ENCODE measurements at regions not wholly inside any gene's neighbourhood (a gene's known extent, or its start where the extent isn't known, plus 50 kb on each side); places are given as distances from the start of the nearest gene placed in this dataset.

- H3K4me2 ChIP-seq = no peak overlapping the region
- DNase-seq = no peak
- no peak overlapping the region for H2AFZ ChIP-seq (ENCODE audit: low read depth)
- H3K9me3 ChIP-seq = no peaks in the 10 kb centered on the region
- no peaks in the 10 kb centered on the region for H3K36me3 ChIP-seq (replicated peaks in 1 of 2; ENCODE audit: control insufficient read depth in 1 of 2, insufficient read depth in 2 of 2, low read length in 1 of 2)
- POLR2A ChIA-PET = no interaction called here
- TF ChIP-seq RAD21 (IDR thresholded peaks at IDR 0.05; ENCODE audit: low read length) = no peak
- H3K79me2 ChIP-seq (ENCODE audit: insufficient read depth) = no peaks in the 10 kb centered on the region
- H3K27ac ChIP-seq (ENCODE audit: low read depth in 2 of 2, low read length in 1 of 2) = no peak overlapping the region
- no peak overlapping the region for H3K9ac ChIP-seq
- 78% methylated on average over 1 of the region's 4 CpGs for WGBS (ENCODE audit: low lambda C conversion rate)
- no peaks in the 10 kb centered on the region for H3F3A ChIP-seq (replicated peaks; ENCODE audit: insufficient read depth)
- no peak overlapping the region for H3K4me3 ChIP-seq (ENCODE audit: low read depth in 2 of 2, low read length in 1 of 2)
- CTCF ChIA-PET = interaction anchor here (1.1 kb wide), 1 partner anchor 221 kb away, joined by 3 read pairs; no protein-coding TSS in a partner anchor
- no peaks in the 10 kb centered on the region for H3K27me3 ChIP-seq (ENCODE audit: insufficient read depth)
- H3K9me2 ChIP-seq = no peaks in the 10 kb centered on the region
- H3K4me1 ChIP-seq (ENCODE audit: control insufficient read depth in 1 of 2, insufficient read depth in 2 of 2, low read depth in 1 of 2, low read length in 1 of 2) = peaks cover 0 to 7% of the 10 kb centered on the region in 2 experiments; a peak in 2 of 4 replicates
- H4K20me1 ChIP-seq (ENCODE audit: insufficient read depth) = no peaks in the 10 kb centered on the region
Measured at GRCh38 chr3:117444175-117444574, 734.6 kb downstream of the TUSC7 start.

- TF ChIP-seq RFX5 (IDR thresholded peaks at IDR 0.05; ENCODE audit: low read length) = no peak
- no peak for TF ChIP-seq CHD2 (IDR thresholded peaks at IDR 0.05; ENCODE audit: low read length, partially characterized antibody)
- TF ChIP-seq, protein P1, sequence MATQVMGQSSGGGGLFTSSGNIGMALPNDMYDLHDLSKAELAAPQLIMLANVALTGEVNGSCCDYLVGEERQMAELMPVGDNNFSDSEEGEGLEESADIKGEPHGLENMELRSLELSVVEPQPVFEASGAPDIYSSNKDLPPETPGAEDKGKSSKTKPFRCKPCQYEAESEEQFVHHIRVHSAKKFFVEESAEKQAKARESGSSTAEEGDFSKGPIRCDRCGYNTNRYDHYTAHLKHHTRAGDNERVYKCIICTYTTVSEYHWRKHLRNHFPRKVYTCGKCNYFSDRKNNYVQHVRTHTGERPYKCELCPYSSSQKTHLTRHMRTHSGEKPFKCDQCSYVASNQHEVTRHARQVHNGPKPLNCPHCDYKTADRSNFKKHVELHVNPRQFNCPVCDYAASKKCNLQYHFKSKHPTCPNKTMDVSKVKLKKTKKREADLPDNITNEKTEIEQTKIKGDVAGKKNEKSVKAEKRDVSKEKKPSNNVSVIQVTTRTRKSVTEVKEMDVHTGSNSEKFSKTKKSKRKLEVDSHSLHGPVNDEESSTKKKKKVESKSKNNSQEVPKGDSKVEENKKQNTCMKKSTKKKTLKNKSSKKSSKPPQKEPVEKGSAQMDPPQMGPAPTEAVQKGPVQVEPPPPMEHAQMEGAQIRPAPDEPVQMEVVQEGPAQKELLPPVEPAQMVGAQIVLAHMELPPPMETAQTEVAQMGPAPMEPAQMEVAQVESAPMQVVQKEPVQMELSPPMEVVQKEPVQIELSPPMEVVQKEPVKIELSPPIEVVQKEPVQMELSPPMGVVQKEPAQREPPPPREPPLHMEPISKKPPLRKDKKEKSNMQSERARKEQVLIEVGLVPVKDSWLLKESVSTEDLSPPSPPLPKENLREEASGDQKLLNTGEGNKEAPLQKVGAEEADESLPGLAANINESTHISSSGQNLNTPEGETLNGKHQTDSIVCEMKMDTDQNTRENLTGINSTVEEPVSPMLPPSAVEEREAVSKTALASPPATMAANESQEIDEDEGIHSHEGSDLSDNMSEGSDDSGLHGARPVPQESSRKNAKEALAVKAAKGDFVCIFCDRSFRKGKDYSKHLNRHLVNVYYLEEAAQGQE (IDR thresholded peaks at IDR 0.05; ENCODE audit: low read depth, low read length) = no peak
- no peak for TF ChIP-seq TAF1 (IDR thresholded peaks at IDR 0.05; ENCODE audit: borderline replicate concordance, low read depth, low read length)
- no peaks in the 10 kb centered on the region for H3K4me1 ChIP-seq (ENCODE audit: control insufficient read depth in 1 of 2, insufficient read depth in 2 of 2, low read depth in 1 of 2, low read length in 1 of 2)
- CTCF ChIA-PET = no interaction called here
- no peaks in the 10 kb centered on the region for H3K36me3 ChIP-seq (replicated peaks in 1 of 2; ENCODE audit: control insufficient read depth in 1 of 2, insufficient read depth in 2 of 2, low read length in 1 of 2)
- H3K79me2 ChIP-seq (ENCODE audit: insufficient read depth) = no peaks in the 10 kb centered on the region
- POLR2A ChIA-PET = no interaction called here
- no peak for DNase-seq
- no peaks in the 10 kb centered on the region for H4K20me1 ChIP-seq (ENCODE audit: insufficient read depth)
- H3K27ac ChIP-seq (ENCODE audit: low read depth in 2 of 2, low read length in 1 of 2) = no peak overlapping the region
- no peaks in the 10 kb centered on the region for H3F3A ChIP-seq (replicated peaks; ENCODE audit: insufficient read depth)
- no peaks in the 10 kb centered on the region for H3K27me3 ChIP-seq (ENCODE audit: insufficient read depth)
- 80% methylated on average over 4 of the region's 4 CpGs for WGBS (ENCODE audit: low lambda C conversion rate)
- H3K4me3 ChIP-seq (ENCODE audit: low read depth in 2 of 2, low read length in 1 of 2) = no peak overlapping the region
- H3K4me2 ChIP-seq = no peak overlapping the region
- no peaks in the 10 kb centered on the region for H3K9me2 ChIP-seq
- no peak overlapping the region for H2AFZ ChIP-seq (ENCODE audit: low read depth)
- no peak overlapping the region for H3K9ac ChIP-seq
- H3K9me3 ChIP-seq = no peaks in the 10 kb centered on the region
Measured at GRCh38 chr3:117447419-117447818, 737.8 kb downstream of the TUSC7 start.

DNA sequence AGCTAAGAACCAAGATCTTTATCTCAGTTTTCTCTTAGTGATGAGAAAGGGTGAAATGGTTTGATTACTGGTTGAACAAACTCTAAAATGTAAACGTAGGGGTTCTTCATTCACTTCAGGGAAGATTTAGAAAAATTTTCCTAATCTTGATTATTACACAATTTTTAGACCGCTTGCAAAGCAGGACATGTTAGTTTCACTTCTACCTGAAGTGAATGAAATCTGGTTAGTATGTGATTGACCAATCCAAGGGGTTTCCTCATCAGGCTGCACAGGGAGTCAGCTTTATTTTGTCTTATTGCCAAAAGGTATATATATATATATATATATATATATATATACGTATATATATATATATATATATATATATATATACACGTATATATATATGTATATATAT is 740.4 kb downstream of the TUSC7 start:
- Histone ChIP-seq H3K9me2 (no peaks in the 10 kb centered on the region), H3K36me3 (replicated peaks in 1 of 2; ENCODE audit: control insufficient read depth in 1 of 2, insufficient read depth in 2 of 2, low read length in 1 of 2) (no peaks in the 10 kb centered on the region), H3K9ac (no peak overlapping the region), H3K27me3 (ENCODE audit: insufficient read depth) (no peaks in the 10 kb centered on the region), H3F3A (replicated peaks; ENCODE audit: insufficient read depth) (no peaks in the 10 kb centered on the region), H2AFZ (ENCODE audit: low read depth) (no peak overlapping the region), H3K9me3 (no peaks in the 10 kb centered on the region), H4K20me1 (ENCODE audit: insufficient read depth) (no peaks in the 10 kb centered on the region), H3K27ac (ENCODE audit: low read depth in 2 of 2, low read length in 1 of 2) (no peak overlapping the region), H3K4me3 (ENCODE audit: low read depth in 2 of 2, low read length in 1 of 2) (no peak overlapping the region), H3K4me1 (ENCODE audit: control insufficient read depth in 1 of 2, insufficient read depth in 2 of 2, low read depth in 1 of 2, low read length in 1 of 2) (no peaks in the 10 kb centered on the region; a peak in 1 of 4 replicates), H3K79me2 (ENCODE audit: insufficient read depth) (no peaks in the 10 kb centered on the region), H3K4me2 (no peak overlapping the region)
- POLR2A ChIA-PET = interaction anchor here (0.6 kb wide), 1 partner anchor 14 kb away, joined by 3 read pairs; no protein-coding TSS in a partner anchor
- no peak for TF ChIP-seq MXI1 (IDR thresholded peaks at IDR 0.05; ENCODE audit: low read depth, low read length)
- TF ChIP-seq JUND (IDR thresholded peaks at IDR 0.05) = no peak
- no peak for TF ChIP-seq FOSL2 (IDR thresholded peaks at IDR 0.05; ENCODE audit: borderline replicate concordance, low read depth)
- no peak for TF ChIP-seq TCF12 (IDR thresholded peaks at IDR 0.05)
- no peak for TF ChIP-seq POLR2AphosphoS5 (IDR thresholded peaks at IDR 0.05; ENCODE audit: low read depth, low read length)
- TF ChIP-seq NFIC (IDR thresholded peaks at IDR 0.05; ENCODE audit: borderline replicate concordance) = no peak
- no peak for TF ChIP-seq MAX (IDR thresholded peaks at IDR 0.05; ENCODE audit: low read depth)
- TF ChIP-seq SIN3A (IDR thresholded peaks at IDR 0.05; ENCODE audit: borderline replicate concordance, low read depth, low read length) = no peak
- TF ChIP-seq EP300 (IDR thresholded peaks at IDR 0.05; ENCODE audit: borderline replicate concordance in 1 of 2, low read depth in 1 of 2, low read length in 1 of 2) = no peak
- CTCF ChIA-PET = interaction anchor here (1.0 kb wide), 1 partner anchor 11 kb away, joined by 3 read pairs; no protein-coding TSS in a partner anchor
- DNase-seq = no peak
- 40% methylated on average over 4 of the region's 4 CpGs for WGBS (ENCODE audit: low lambda C conversion rate)
